WTC11 (cell line): ENCODE measurements at regions not wholly inside any gene's neighbourhood (a gene's known extent, or its start where the extent isn't known, plus 50 kb on each side); places are given as distances from the start of the nearest gene placed in this dataset.

Experiments used
- ATAC-seq: fragments of 200-7000 bp; cut with Tn5 transposase; 2 replicates; pipeline ENCODE4 v1.10.0; 2021; ENCODE audit warnings: mild to moderate bottlenecking, moderate library complexity
- CTCF ChIA-PET: fragments of 300-600 bp; sonication (Branson Sonifier 250); formaldehyde crosslinking; loops from one replicate; lab custom pipeline; 2021; ENCODE audit warnings: antibody characterized with exemption; lab: Charles Lee
- POLR2A ChIA-PET: fragments of 350-600 bp; sonication (Branson Sonifier 250); formaldehyde crosslinking; loops from one replicate; lab custom pipeline; 2021; ENCODE audit warnings: antibody characterized with exemption; lab: Charles Lee
- DNase-seq: peaks from one replicate; pipeline ENCODE4 v3.0.0; 2021; ENCODE audit warnings: low spot score
- H3K27ac Mint-ChIP-seq: 2 replicates; pipeline ENCODE4 v1.8.0; 2021; ENCODE audit warnings: mixed read lengths
- H3K27me3 Mint-ChIP-seq: 2 replicates; pipeline ENCODE4 v1.8.0; 2021; ENCODE audit warnings: low read depth, mild to moderate bottlenecking, moderate library complexity, mixed read lengths
- H3K36me3 Mint-ChIP-seq: 2 replicates; pipeline ENCODE4 v1.8.0; 2021; ENCODE audit warnings: mixed read lengths
- H3K4me1 Mint-ChIP-seq: 2 replicates; pipeline ENCODE4 v1.8.0; 2022; ENCODE audit warnings: mixed read lengths
- H3K4me3 Mint-ChIP-seq: 2 replicates; pipeline ENCODE4 v1.8.0; 2021; ENCODE audit warnings: mild to moderate bottlenecking, moderate library complexity, mixed read lengths
- H3K9me3 Mint-ChIP-seq: 2 replicates; pipeline ENCODE4 v1.8.0; 2021; ENCODE audit warnings: mixed read lengths
- ARID4B ChIP-seq: sonication (generic); formaldehyde crosslinking; IDR thresholded peaks from 2 replicates; pipeline ENCODE4 v1.8.0; 2023; ENCODE audit warnings: missing genetic modification reagents, mild to moderate bottlenecking, borderline replicate concordance
- ATF6 ChIP-seq: sonication (generic); formaldehyde crosslinking; IDR thresholded peaks from 2 replicates; pipeline ENCODE4 v1.8.1; 2023; ENCODE audit warnings: mild to moderate bottlenecking, missing genetic modification reagents
- CDX4 ChIP-seq: fragments of 250-450 bp; sonication (Bioruptor Pico); IDR thresholded peaks from 2 replicates; pipeline ENCODE4 v1.9.0; 2021; ENCODE audit warnings: moderate library complexity, mild to moderate bottlenecking, inconsistent platforms, borderline replicate concordance
- CREB1 ChIP-seq: sonication (generic); formaldehyde crosslinking; IDR thresholded peaks from 2 replicates; pipeline ENCODE4 v1.8.0; 2023; ENCODE audit warnings: mild to moderate bottlenecking, missing genetic modification reagents
- CREM ChIP-seq: sonication (generic); formaldehyde crosslinking; IDR thresholded peaks from 2 replicates; pipeline ENCODE4 v1.8.1; 2022; ENCODE audit warnings: mild to moderate bottlenecking, missing genetic modification reagents, moderate library complexity
- CTCF ChIP-seq: fragments of 200-600 bp; IDR thresholded peaks from 2 replicates; pipeline ENCODE4 v1.8.0; 2022; ENCODE audit warnings: antibody characterized with exemption
- E2F1 ChIP-seq: sonication (generic); formaldehyde crosslinking; IDR thresholded peaks from 2 replicates; pipeline ENCODE4 v1.8.0; 2022; ENCODE audit warnings: mild to moderate bottlenecking, missing genetic modification reagents
- MAX ChIP-seq: sonication (generic); formaldehyde crosslinking; IDR thresholded peaks from 2 replicates; pipeline ENCODE4 v1.8.0; 2022; ENCODE audit warnings: mild to moderate bottlenecking, missing genetic modification reagents
- NR2C2 ChIP-seq: sonication (generic); formaldehyde crosslinking; IDR thresholded peaks from 2 replicates; pipeline ENCODE4 v1.8.0; 2022; ENCODE audit warnings: mild to moderate bottlenecking, missing genetic modification reagents
- RORB ChIP-seq: fragments of 250-450 bp; sonication (Bioruptor Pico); IDR thresholded peaks from 2 replicates; pipeline ENCODE4 v1.9.0; 2021; ENCODE audit warnings: mild to moderate bottlenecking
- ZNF671 ChIP-seq: fragments of 250-450 bp; sonication (Bioruptor Pico); IDR thresholded peaks from 2 replicates; pipeline ENCODE4 v1.8.0; 2021; ENCODE audit warnings: mild to moderate bottlenecking

GRCh38 chr1:80801695-80802094, 999.0 kb upstream of the ADGRL2 start (continued):
- no peak for TF ChIP-seq ATF6
- TF ChIP-seq CREM: no peak
- TF ChIP-seq CREB1 (CRISPR knock-in tag): no peak
- TF ChIP-seq, all 79 proteins: peak for 0

GRCh38 chr1:80799457-80799856, 1001.3 kb upstream of the ADGRL2 start:
- TF ChIP-seq CDX4 (CRISPR knock-in tag) (no peak), CTCF (peak; percentile 56)
- H3K36me3 Mint-ChIP-seq: peaks cover 10% of the 10 kb centered on the region; the same call in 1 of the 2 replicates
- no peak overlapping the region for H3K27ac Mint-ChIP-seq
- peaks cover 16% of the 10 kb centered on the region for H3K9me3 Mint-ChIP-seq
- ATAC-seq: peak; percentile 94
- H3K27me3 Mint-ChIP-seq: no peaks in the 10 kb centered on the region
- POLR2A ChIA-PET: no interaction called here
- 0 out of 2 replicates have a peak, but pooled peaks cover 4% of the 10 kb centered on the region for H3K4me1 Mint-ChIP-seq
- CTCF ChIA-PET: no interaction called here
- peak; percentile 82 for DNase-seq
- H3K4me3 Mint-ChIP-seq: no peak overlapping the region

- Mint-ChIP-seq H3K4me3 (no peak overlapping the region), H3K27me3 (no peaks in the 10 kb centered on the region), H3K27ac (no peak overlapping the region), H3K36me3 (no peaks in the 10 kb centered on the region), H3K4me1 (peaks cover 8% of the 10 kb centered on the region), H3K9me3 (peaks cover 2% of the 10 kb centered on the region)
- DNase-seq: peak; percentile 22
- ChIA-PET POLR2A (no interaction called here), CTCF (no interaction called here)
- peak; percentile 60; the same call in 1 of the 2 replicates for ATAC-seq
- TF ChIP-seq ZNF671 (CRISPR knock-in tag): no peak
- TF ChIP-seq E2F1: no peak
- TF ChIP-seq RORB: no peak
- TF ChIP-seq ARID4B: no peak
- no peak for TF ChIP-seq NR2C2
- TF ChIP-seq MAX (CRISPR knock-in tag): no peak
Measured at GRCh38 chr1:80779275-80779674, 1021.5 kb upstream of the ADGRL2 start.
